HG03520 (cell line): ENCODE measurements at regions not wholly inside any gene's neighbourhood (a gene's known extent, or its start where the extent isn't known, plus 50 kb on each side); places are given as distances from the start of the nearest gene placed in this dataset.
A peak's percentile ranks its signal among the peaks of the same experiment; 100 is the strongest.

ENCODE experiments used
- ATAC-seq: cut with Tn5 transposase; IDR thresholded peaks from one replicate; pipeline ENCODE4 v1.9.1; 2021; ENCODE audit warnings: mild to moderate bottlenecking, moderate library complexity; ENCODE audit not compliant: unreplicated experiment

DNA sequence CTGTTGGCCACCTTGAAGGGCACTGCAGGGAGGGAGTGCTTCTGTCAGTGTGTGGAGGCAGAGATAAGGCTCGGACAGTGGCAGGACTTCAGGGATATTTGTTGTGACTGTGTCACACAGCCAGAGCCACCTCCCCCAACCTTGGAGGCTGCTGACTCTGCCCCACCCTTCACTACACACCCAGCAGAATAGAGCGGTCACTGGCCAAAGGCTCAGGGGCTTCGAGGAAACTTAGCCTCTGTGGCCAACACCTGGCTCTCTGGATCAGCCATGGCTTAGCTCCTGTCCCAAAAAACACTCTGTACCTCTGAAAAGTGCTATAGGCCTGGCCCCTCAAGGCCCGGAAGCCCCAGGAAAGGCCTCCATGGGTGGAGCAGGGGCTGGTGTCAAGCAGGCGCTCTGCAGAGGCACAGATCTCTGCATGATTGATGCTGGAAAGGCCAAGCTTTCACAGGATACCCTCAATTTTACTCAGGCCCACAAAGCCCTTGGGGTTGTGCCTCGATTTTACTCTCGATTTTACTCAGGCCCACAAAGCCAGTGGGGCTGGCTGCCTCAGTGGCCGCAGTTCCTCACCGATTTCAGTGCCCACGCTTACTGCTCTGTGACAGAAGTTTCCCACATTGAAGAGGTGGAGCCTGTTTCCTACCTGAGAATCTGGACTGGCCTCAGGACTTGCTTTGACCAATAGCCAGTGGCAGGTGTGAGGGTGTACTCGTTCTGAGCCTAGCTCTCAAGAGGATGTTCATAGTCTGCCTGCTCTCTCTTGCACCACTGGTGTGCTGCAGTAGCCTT lies 113.2 kb upstream of the GPR26 start:
- peak; percentile 46 for ATAC-seq

DNA sequence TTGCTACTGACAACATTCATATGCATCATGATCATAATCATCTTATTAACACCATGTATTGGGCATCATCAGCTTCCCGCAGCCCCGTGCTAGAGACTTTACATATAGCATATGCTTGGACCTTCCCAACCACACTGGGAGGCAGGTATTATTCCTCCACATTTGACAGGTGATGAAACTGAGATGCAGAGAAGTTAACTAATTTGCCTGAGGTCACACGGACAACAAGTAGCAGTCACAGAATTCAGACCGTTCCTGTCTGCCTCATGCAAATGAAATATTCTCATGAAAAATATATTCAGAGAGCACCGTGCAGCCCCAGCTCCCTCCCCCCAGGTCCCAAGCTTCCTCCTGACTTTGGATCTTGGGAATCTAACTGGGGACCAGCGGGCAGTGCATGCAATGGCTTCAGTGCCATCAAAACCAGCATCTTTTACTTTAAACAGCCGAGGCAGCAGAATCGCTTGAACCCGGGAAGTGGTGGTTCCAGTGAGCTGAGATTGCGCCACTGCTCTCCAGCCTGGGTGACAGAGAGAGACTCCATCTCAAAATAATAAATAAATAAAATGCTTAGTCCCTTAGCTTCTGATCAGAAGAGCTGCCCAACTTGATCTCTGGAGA lies 112.2 kb upstream of the GPR26 start:
- peak; percentile 36 for ATAC-seq

DNA sequence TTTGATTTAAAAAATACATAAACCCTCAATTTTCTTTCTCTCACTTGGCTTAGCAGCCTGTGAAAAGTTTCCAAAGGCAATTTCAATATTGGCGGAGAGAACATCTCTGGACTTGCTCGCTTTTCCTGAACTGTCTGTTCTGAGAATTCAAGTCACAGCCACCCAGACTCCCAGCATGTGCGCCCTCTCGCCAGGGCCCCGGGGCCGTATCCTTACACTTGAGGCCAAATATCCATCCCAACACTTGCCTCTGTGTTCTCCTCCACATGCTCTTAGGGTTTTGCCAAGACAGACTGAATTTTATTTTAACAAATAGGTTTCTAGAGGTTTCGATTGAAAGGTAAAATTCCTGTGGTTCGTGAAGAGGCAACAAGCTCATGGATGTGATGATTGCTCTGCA lies 111.5 kb upstream of the GPR26 start:
- ATAC-seq = no peak

DNA sequence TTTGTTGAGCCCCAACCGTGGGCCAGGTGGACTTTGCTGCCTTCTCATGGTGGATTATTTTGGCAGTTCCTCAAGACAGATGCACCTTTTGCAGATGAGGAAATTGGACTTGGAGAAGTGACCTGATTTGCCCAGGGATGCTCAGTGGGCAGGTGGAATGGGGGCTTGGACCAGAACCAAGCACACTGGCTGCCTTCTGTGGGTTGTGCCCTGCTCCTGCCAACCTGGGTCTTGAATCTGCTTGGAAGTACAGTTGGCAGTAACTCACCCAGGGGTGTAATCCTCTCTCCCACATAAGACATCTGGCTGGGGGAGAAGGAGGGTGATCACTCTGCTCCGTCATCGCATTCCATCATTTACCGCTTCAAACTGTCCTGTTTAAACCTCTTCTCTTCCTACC lies 110.5 kb upstream of the GPR26 start:
- no peak for ATAC-seq

DNA sequence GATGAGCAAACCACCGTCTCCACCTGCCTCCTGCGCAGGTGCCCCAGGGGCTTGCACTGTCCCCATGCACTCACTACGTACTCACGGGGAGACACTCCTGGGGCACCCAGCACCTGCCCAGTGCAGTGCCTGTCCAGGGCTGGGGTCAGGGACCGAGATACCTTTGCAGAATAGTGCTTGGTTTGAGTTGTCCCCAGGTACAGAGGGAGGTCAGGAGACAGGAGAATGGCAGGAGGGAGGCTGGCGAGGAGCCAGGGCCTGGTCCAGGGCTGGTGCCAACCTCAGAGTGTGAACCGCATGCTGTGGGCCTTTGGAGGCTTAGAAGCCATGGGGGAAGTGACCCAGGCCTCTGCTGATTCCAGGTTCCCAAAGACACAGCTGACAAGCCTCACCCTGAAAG lies 110.1 kb upstream of the GPR26 start:
- ATAC-seq = no peak

DNA sequence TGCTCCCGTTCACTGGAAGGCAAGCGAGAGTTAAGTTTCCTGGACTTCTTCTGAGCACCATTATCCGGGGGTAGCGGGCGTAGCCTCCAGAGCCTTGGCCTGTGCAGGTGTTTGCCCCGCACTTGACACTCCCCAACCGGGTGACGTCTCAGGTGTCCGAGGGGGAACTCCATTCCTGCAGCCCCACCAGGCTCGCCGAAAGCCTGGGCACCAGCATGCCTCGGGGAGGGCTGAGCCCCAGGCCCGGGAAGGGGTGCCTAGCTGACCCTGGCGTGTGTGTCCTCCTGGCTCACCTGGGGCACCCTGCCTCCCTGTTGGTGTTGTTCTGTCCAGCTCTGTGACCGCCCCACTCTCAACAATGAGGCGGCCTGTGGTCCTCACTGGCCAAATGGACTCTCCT lies 109.4 kb upstream of the GPR26 start:
- no peak for ATAC-seq

DNA sequence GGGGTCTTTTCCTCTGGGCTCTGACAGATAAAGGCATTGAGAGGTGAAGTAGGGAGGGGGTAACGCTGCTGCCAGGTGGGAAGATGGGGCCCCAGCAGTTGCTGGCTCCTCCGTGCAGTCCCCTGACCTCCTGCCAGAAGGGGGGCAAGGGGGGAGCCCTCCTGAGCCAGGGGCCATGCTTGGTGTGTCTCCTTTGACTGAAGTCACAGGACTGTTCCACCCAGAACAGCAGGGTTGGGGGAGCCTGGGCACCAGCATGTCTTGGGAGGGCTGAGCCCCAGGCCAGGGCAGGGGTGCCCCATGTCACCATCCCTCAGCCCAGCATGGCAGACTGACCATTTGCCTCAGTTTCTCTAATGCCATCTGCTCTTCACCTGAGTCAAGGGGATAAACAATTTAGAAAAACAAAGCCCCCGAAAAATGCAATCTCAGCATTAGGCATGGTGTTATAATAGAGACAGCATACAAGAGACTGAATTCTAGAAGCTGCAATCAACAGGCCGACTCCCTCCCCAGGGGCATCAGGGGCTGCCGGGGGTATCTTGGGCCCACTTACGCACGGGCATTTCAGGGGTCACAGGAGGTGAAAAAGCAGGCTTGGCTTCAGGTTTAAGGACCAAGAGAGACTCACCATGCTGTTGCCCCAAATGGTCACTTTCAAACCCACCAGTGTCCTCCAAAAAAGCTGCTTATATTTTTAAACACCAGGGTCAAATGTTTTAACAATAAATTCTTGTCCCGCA lies 108.6 kb upstream of the GPR26 start:
- ATAC-seq = no peak

DNA sequence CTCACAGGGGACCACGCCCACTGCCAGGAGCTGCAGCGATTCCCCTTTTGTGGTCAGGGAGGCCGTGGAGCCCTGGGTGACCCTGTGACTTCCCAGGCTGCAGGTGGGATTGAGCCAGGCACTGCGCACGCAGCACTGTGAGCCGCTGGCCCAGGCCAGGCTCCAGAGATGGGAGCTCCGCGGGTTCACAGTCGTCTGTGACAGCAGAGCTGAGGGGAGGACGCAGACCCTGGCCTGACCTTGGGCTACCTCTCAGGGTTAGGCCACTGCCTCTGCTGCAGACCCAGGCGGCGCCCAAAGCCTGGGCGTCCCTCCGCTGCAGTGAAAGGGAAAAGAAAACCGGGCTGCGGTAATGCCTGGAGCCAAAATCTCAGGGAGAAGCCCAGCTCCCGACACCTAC lies 107.5 kb upstream of the GPR26 start:
- ATAC-seq = no peak

DNA sequence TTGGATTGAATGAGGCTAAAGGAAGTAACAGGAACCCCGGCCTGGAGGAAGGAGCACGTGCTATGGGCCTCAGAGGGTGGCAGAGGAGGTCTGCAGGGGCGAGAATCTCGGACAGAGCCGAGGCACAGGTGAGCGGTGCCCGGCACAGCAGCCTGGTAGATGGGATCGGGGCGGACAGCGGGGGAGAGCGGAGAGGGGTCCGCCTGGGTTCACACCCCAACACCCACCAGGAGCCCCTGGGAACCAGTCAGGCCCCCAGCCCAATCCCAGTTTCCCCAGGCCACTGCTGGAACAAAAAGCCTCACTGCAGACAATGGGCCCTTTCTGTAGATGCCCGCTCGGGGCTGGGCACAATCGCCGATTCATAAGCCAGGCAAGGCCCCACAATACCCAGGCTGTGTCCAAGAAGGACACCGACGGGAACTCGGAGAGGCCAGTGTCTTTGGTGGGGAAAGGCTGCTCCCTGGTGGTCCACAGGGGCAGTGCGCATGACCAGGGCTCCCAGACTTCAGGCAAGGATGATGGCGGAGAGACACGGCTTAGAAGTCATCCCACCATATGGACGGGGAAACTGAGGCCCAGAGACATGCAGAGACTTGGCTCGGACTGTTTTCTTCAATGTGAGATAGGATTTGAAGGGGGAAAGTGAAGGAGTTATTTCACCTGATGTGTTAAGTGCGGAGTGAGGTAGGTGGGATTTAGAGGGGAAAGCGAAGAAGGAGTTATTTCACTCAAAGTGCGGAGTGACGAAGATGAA lies 106.9 kb upstream of the GPR26 start:
- no peak for ATAC-seq

DNA sequence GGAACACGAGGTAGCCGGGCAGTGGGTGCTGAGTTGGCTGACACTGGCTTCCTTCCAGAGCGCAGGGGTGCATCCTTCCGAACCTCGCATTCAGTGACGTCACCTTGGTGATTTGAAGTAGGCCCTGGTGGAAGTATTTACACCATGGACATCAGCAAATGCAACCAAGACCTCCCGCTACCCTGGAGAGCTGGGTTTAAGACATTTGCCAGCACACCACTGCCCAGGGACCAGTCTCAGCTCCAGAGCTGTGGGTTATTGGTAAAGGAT lies 106.4 kb upstream of the GPR26 start:
- no peak for ATAC-seq

DNA sequence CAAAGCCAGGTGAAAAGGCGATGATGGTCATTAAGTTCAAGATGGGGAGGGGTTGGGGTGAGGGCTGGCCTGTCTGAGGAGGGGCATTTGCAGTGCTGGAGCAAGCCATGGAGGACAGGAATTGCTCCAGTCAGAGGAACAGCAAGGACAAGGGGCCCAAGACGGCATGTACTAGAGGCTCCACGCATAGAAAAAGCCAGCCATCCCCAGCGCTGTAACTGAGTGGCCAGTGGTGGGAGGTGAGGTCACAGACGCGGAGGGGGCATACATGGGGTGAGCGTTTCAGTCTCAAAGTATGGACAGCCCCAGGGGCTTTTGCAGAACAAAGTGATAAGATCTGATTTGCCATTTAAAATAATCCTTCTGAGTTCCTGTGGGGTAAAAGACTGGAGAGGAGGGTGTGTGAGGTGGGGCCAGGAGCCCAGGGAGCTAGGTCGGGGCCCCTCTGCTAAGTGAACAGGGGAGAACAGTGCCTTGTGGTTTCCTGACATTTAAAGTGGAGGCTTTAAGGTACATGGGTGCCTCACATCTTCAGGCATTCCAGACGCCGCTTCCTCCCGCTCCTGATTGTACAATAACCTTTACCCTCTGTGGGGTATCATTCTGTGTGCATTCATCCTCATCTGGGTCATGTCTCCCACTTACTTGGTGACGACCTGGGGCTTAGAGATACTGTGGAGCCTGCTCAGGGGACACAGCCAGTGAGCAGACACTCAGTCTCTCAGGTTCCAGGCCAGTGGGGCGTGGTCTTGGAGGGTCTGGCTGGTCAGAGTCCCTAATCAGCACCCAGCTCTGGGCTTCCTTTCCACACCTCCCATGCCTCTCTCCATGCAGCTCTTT lies 105.6 kb upstream of the GPR26 start:
- no peak for ATAC-seq

DNA sequence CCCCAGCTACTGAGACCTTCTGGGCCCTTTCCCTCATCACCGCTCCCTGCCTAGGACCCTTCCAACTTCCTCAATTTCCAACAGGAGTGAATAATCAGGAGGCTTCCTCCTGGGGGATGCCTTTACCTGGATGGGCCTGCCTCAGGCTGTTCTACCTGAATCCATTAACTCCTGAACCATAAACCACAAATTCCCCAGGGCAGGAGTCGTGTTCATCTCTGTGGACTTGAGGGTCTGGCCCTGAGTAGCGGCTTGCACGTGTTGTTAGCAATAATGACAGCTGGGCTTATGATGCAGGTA lies 105.1 kb upstream of the GPR26 start:
- ATAC-seq = no peak

DNA sequence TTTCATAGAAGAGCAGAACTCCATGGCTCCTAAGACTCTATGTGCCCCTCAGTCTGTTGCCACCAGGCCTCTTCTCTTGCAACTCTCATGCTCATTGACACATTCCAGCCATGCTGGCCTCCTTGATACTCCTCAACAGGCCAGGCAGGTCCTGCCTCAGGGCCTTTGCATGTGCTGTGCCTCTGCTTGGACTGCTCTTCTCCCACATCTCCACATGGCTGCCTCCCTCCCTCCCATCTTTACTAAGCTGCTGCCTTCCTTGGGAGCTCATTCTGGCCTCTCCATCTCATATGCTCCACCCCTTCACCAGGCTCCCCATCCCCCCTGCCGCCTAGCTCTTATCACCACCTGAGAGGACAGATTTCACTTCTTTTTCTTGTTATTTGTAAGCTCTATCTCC lies 103.8 kb upstream of the GPR26 start:
- ATAC-seq = no peak

DNA sequence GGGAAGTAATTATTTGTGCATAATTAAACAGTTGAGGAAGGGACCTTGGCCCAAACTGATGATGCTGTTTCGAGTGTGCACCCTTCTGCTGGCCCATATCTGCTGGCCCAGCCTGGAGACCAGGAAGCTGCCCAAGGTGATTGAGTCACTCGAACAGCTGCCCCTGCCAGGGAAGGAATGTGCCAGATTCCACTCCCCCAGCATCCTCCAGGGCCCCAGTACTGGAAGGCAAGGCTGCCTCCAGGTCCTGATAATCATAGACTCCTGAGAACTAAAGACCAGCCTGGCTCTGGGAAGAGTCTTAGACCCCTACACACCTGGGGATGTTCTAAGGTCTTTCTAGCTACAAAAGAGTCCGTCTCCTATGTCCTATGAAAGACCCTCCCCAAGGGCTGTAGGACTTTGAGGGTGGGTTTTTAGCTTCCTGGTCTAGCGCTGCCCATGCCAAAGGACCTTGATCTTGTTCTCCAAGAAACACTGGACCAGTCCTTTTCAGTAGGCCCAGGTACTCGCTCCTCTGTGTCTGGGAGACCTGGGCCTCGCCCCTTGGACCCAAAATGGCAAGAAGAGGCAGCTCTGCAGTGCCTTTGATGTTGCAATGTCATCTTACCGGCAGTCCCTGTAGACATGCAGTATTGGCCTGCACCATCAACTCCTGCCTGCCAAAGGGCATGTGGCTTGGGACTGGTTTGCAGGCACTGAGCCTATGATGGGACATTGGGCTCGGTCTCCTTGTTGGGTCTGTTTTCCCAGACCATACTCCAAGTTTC lies 103.2 kb upstream of the GPR26 start:
- ATAC-seq = no peak

DNA sequence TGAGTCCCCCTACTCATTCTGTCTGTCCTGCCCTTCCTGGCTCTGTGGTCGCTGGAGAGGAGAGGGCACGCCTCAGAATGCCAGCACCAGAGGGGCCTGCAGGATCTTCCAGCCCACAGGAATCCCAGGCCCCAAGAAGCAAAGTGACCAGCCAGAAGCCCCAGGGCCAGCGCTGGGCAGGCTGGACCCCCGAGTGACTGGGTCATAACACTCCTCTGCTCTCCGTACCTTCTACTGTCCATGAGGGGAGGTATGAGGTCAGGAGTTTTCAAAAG lies 102.6 kb upstream of the GPR26 start:
- no peak for ATAC-seq

DNA sequence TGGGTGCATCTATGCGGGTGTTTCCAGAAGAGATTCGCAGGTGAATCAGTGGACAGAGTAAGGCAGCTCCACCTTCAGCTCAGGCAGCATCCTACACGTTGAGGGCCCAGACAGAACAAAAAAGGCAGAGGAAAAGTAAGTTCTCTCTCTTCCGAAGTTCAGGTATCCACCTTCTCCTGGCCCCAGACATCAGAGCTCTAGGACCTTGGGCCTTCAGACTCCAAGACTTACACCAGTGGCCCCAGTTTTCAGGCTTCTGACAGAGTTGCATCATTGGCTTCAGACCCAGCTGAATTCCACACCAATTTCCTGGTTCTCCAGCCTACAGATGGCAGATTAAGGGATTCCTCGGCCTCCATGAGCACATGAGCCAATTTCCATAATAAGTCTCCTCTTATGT lies 102.2 kb upstream of the GPR26 start:
- ATAC-seq = no peak

DNA sequence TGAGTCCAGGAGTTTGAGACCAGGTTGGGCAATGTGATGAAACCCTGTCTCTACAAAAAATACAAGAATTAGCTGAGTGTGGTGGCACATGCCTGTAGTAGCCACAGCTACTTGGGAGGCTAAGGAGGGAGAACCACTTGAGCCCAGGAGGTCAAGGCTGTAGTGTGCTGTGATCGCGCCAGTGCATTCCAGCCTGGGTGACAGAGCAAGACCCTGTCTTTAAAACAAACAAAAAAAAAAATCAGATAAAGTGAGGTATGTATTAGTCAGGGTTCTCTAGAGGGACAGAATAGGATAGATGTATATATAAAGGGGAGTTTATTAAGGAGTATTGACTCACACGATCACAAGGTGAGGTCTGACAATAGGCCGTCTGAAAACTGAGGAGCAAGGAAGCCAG lies 101.5 kb upstream of the GPR26 start:
- no peak for ATAC-seq

DNA sequence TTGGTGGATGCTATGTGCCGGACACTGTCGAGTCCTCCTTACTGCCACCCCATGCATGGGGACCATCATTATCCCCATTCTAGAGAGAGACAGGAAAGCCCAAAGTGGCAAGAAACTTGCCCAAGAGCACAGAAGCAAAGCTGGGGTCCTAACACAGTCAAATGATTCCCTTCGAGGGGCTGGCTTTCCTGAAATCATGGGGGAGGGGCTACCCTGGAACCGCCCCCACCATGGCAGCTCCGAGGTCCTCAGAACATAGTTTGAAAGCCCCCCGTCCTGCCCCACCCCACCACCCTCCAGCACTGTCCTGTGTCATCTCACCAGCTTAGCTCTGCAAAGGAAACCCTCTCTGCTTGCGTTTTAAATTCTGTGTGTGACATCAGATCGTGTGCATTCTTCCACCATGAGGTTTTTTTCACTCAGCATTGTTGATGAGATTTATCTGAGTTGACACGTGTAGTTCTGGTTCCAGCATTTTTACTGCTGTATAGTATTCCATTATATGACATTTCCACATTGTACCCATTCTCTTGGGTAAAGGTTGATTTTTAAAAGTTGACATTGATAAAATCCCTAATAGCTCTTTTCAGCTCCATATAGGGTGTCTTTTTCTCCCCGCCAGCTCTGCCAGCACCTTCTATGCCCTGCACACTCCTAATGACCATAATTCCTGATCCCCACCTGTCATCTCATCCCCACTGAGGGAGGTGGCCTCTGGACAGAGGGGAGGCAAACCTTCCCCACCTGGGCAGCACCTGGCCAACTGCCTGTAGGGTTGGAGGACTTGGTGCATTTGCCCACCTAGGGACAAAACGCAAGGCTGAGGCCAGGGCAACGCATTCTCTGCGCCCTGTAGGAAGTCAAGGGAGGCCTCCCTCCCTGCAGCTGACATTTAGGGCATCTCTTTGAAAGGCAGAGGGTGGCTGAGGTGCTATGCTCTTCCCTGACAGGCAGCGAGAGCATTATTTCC lies 100.2 kb upstream of the GPR26 start:
- ATAC-seq = no peak

DNA sequence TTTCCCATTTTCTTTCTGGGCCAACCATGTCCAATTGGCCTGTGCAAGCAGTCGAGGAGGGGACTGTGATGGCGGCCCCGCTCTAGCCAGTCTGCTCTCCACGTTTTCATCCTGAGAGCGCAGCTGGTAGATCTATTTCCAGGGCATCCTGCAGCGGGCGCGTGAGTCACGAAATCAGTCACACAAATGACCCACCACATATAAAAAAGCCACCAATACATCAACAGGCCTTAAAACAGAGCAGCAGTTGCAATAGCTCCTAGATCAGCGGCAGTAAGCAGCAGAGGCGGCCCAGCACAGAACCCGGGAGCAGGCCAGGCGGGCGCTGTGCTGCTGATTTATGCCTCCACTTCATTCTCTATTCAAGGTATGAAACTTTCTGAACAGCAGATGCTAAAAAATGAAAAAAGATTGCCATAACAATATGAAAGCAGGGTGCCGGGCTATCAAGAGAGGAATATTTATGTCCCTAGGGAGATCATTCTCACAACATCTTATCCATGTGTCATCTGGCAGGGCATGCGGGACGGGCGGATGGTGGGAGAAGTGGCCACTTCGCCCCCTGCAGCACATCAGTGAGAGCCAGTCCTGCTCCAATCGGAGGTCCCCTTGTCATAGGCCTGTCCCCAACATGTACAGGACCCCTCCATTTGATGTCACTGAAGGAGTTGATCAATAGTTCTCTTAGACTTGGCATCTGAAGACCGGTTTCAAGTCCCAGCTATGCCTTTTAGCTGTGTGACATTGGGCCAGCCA lies 98.0 kb upstream of the GPR26 start:
- ATAC-seq = no peak
